Putamen (tissue), 1 donor: ENCODE measurements at regions not wholly inside any gene's neighbourhood (a gene's known extent, or its start where the extent isn't known, plus 50 kb on each side); places are given as distances from the start of the nearest gene placed in this dataset.

Experiments
- DNase-seq: peaks from one replicate; pipeline ENCODE4 v3.0.0-alpha.2; 2016; ENCODE audit warnings: low spot score

DNA sequence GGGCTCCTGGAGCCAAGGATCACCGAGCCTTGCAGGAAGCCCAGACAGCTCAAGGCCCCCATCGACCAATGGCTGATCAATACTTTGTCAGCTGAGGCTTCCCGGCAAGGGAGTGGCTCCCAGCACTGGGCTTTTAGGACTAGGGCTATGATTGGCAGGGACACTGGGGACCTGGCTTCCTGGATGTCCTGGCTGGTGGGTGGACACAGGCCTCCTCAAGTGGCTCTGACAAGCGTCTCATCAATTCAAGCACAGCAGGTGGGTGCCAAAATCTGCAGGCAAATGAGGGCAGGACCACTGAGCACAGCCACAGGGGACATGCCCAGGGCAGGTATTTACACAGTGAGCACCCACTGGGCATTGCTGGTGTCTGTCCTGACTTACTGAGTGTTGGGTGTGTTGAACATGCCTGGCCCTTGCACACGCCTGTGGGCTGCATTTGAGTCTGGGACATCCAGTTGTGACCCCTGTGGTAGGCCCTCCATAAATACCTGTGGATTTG, 420.1 kb upstream of the SULF2 start:
- no peak for DNase-seq

DNA sequence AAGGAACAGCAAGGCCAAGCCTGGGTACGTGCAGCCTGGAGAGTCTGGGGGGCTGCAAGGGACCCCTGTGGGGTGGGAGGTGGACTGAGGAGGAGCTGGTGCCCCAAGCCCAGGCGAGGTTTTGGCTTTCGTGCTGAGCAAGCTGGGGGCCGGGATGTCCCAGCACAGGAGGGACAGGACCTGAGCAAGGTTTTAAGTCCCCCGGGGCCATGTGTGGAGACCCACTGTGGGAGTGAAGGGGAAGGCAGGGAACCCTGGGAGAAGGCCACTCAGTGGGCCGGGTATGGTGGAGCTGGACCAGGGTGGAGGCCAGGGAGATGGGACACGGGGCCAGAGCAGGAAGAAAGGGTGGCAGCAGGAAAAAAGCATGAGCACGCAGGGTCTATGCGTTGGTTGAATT, 419.2 kb upstream of the SULF2 start:
- DNase-seq, result no peak

DNA sequence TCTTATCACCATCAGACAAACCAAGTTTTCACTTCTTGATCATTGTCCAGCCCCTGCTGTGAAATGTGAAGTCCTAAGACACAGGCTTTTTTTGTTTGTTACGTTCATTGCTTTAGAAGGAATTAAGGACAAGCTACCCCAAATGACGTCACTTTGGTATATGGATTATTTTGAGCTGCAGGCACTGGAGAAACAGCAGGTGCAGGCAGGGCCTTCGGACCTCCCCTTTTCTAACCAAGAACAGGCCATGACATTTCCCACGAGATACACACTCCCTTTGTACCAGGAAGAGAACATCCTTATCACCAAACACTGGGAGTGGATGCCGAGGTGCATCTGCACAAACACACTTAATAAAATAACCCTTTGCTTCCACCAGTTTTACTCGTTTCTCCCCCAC, 418.0 kb upstream of the SULF2 start:
- DNase-seq, result no peak

DNA sequence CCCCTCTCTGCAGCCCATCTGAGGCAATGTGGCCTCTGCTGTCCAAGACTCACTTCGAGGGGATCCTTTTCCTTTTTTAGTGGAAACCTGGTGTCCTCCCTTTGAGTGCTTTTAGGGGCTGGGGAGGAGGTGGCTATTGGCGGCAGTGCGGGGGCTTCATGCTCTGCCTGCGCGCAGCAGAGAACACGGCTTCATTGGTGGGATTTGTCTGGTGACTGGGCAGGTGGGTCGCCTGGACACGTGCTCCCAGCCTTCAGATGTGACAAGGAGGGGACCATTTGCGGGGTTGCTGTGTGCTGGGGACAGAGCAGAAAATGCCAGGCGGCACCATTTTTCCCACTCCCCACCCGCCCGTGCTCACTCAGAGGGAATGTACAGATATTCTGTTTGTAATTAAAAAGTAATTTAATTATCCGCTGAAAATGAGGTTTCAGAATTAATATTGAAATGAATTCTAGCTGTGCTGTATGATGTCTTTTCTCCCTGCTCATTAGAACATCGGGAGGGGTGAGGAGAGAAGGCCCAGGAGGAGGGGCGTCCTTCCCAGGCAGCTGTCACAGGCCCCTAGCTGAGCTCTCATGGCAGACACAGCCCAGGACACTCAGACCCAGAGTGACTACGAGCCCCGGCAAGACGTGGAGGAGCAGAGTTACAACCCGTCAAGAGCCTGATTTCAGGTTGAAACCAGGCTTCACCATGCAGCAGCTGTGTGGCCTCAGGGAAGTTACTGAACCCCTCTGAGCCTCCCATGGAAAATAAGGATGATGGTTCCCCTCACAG, 417.2 kb upstream of the SULF2 start:
- DNase-seq, result no peak

DNA sequence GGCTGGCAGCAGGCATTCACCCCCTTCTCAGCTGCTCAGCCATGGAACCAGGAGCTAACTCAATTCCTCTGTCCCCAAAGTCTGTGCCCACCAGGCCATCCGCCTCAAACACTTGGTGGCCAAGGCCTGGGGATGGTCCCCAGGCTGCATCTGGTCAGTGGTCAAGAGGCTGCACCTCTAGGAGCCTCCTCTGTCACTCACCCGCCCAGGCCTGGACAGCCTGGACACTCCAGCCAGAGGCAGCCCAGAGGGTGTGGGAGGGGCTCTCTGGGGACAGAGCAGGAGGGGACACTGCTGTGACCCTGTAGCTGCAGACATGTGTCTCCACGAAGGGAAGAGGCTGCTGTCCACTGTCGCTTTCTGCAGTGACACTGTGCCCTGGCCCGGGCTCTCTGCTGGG, 416.6 kb upstream of the SULF2 start:
- DNase-seq, result no peak

DNA sequence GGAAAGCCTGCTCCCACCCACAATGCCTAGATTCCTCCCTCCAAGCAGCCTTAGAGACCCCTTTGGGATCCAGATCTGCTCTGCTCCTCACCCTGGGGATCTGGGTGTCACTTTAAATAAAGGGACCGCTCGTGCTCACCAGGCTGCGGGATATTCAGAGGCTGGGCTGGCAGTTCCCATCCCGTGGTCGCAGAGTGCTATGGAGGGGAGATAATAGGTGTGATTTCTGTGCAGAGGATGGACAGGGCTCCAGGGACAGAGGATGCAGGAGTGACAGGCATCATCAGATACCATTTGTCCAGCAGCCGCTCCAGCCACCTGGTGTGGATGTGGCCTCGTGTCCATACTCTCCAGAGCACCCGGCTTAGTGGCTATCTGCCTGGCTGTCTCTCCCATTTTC, 415.9 kb upstream of the SULF2 start:
- no peak for DNase-seq

DNA sequence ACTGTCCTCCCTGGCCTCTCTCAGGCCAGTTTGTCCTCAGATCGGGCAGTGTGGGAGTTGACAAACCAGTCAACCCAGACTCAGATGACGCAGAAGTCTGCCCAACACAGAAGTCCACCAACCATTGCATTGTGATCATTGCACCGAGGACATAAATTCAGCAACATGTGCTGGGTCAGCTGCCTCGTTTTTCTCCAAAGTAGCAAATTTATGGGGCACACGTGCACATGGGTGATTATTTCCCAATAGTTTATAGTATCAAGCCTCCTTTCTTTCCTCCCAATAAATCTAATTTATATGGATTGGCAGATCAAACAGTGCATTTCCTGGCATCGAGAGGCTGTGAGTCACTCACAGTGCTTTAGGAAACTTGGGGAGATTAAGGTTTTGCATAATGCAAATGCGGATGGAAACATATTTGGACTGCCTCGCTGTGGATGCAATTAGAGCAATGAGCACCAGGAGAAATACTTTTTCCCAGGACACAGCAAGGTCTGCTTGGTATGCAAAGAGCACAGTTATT, 413.7 kb upstream of the SULF2 start:
- DNase-seq, result no peak

DNA sequence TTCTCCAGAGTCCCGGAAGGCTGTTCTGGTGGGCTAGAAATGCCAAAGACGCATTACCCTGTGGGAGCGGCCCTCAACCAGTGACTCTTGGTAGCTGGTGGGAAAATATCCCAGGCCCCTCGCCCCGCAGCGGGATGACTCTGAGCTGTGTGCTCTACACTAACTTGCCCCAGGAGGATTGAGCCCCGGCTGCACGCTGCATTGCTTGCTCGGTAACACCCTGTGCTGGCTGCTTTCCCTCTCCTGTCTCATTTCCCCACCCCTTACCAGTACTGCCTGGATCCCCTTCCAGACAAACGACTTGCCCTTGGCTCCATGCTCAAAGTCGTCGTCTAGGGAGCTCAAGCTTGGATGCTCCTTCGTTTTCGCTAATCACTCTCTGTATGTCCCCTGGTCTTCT, 411.8 kb upstream of the SULF2 start:
- DNase-seq, result no peak

DNA sequence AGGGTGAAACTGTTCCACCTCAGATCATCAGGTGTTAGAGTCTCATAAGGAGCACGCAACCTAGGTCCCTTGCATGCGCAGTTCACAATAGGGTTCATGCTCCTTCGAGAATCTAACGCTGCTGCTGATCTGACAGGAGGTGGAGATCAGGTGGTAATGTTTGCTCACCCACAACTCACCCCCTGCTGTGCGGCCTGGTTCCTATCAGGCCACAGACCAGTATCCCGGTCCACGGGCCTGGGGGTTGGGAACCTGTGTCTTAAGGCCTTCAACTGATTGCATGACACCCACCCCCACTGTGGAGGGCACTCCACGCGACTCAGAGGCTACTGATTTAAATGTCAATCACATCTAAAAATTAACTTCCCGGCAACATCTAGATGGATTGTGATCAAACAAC, 411.2 kb upstream of the SULF2 start:
- DNase-seq, result no peak

DNA sequence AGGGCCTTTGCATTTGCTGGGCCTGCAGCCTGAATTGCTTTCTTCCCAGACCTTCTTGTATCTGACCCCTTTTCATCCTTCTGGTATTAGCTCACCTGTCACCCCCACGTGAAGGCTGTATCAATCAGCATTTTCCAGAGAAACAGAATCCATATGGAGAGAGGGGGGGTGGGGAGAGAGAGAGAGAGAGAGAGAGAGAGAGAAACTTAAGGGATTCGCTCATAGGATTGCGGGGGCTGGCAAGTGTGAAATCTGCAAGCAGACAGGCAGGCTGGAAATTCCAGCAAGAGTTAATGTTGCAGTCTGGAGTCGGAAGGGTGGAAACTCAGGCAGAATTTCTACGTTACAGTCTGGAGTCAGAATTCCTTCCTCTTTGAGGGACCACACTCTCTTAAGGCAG, 410.7 kb upstream of the SULF2 start:
- no peak for DNase-seq

DNA sequence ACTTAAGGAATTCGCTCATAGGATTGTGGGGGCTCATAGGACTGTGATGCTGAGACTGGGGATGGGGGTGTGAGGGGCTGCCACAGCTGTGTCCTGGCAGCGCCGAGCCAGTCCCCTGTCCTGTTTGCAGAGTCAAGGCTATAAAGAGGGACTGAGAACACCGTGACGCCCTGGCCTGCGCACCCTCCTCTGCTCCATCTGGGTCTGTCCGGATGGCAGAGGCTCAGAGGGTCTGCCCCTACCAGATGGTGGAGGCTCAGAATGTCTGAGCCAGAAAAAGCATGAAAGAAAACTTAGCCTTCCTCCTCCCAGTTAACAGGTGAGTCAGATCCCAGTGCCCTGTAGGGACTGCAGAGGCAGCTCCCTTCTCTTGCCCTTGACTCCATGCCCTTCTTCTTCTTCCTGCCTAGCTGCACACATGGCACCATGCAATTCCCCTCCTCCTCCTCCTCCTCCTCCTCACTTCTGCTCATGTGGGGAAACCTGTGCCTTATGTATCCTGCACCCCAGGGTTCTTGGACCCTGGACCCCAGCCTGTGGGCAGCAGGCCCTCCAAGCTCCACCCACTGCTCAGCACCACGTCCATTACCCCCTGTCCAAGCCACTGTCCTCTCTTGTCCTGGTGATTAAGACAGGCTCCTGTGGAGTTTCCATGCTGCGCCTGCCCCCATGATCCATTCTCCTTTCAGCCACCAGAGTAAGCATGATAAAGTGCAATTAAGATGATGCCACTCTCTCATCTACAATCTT, 410.0 kb upstream of the SULF2 start:
- DNase-seq, result no peak

DNA sequence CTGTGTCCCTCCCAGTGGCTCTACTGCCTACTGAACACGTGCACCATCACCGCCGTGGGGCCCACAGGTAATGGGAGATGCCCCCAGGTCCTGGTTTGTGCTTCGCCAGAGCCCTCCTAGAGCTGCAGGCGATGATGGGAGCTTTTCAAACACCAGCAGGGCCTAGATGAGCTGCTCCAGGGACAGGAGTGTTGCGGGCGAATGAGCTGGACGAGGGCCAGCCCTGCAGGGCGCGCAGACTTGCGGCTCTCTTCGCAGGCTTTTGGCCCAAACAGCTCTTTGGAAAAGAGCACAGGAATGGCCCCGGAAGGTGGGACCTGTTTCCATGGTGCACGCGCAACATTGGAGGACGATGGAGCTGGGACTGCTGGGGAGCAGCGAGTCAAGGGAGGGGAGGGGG, 409.3 kb upstream of the SULF2 start:
- DNase-seq, result no peak

DNA sequence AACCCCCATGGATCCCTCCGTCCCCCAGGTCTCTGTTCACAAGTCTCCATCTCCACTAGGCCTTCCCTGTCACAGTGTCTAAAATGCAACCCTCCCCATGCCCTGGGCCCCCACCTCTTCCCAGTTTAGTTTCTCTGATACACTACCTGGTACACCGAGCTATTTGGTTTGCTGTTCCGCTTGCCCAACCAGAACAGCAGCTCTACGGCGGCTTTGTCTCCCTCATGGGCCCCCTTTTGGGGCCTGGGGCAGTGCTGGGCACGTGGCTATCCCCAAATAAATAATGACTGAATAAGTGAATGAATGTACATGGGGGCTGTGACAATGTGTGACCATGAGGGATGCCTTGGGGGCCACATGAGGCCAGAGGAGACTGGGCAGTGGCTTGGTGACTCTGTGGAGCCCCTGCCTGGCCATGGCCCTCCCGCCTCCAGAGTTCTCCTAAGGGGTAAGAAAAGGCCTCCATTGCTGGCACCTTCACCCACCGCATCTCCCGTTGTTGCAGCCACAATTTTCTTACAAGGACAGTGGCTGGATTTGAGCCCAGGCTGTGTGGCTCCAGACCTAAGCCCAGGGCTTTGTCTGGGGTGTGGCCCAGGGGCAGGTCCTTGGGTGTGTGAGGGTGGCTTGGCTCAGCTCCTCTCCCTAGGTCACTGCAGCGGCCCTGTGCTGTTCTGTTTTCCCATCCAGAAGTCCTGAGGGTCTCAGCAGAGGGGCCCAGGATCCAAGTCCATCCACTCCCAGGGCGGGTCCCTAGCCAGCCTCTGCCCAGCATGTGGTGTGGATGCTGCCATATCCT, 408.5 kb upstream of the SULF2 start:
- DNase-seq, result no peak

DNA sequence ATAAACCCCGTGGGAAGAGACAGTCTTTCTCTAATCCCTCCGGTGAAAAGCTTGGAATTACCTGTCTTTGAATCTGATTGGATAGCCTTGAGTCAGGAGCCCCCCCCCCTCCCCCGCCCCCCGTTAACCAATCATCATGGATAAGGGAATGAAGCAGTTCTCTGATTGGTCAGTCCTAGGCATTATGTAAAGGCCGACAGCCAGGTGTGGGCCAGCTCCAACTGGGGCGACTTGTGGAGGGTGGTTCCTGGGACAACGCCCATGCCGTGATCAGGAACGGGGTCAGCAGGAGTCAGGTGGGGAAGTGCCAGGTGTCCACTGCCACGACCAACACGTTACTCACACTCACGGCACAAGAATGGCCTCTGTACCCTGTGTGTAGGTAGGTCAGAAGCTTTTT, 406.8 kb upstream of the SULF2 start:
- DNase-seq, result no peak

DNA sequence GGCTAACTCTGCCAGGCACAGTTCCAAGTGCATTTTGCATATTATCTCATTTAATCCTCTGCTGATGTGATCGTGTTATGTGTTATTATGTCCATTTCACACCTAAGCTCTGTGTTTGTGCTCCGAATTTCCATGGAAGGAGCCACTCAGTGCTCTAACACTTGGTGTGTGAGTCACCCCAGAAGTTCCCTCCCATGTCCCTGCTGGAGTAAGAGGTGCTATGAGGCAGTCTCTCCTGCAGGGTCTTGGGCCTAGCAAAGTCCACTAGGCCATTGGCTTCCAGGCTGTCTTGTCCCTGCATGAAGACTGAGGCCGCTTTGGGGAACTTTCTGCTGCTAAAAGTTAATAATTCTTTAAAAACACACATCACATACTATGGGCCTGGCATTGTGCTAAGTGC, 405.9 kb upstream of the SULF2 start:
- DNase-seq, result no peak

DNA sequence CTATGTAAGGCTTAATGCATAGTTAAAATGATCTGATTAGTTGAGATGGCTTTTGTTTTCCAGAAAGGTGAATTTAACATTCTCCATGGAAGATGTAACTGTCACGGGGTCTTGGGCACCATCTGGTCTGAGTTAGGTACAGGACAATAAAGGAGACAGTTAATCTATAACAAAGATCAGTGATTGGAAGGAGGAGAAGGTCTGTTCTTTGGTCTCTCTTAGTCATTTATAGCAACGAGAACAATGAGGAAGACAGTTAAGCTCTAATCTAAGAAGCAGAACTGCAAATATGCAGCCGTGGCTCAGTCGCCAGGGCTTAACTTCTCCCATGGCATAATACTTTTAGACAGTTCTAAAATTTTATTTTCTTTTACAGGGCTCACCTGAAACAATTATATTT, 405.5 kb upstream of the SULF2 start:
- no peak for DNase-seq

DNA sequence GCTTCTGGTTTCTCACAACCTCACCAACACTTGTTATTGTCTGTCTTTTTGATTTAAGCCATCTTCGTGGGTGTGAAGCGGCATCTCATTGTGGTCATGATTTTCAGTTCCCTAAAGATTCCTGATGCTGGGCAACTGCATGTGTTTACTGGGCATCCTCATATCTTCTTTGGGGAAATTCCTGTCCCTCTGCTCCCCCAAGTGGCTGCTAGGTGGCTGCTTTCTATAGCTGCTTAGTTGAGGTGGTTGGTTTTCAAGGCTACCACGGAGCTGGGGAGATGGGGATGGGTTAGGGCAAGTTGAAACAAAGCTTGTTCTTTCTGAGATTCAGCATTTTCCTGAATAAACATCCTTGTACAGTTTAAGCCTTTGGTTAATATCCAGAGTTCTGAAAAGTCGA, 403.9 kb upstream of the SULF2 start:
- no peak for DNase-seq

DNA sequence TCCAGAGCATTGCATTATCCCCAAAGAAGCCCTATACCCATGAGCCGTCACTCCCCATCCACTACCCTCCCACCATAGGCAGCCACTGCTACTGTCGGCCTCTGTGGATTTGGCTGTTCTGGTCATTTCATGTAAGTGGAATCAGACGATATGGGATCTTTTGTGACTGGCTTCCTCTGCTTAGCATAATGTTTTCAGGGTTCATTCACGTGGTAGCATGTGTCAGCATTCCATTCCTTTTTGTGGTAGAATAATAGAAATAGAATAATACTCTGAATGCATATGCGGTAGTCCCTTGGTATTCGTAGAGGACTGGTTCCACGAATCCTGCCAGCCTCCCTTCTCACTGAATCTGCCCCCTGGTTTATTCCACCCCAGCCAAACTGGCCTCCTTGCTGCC, 402.6 kb upstream of the SULF2 start:
- DNase-seq, result no peak

DNA sequence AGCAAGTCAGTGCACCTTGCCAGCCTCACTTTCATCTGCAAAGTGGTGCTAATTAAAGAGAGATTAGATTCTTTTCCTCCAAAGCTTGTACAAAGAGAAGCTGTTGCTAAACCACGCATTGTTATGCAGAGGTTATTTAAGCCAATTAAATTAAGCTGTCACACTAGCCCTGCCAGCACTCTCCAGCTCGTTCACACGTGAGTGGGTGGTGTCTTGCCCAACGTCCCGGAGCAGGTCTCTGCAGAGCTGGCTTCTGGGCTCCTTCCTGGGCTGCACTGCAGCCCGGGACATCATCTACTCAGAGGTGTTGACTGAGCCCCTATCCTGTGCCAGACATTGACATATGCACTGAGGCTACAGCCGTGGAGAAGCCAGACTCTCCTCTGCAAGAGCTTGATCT, 401.6 kb upstream of the SULF2 start:
- DNase-seq, result no peak

DNA sequence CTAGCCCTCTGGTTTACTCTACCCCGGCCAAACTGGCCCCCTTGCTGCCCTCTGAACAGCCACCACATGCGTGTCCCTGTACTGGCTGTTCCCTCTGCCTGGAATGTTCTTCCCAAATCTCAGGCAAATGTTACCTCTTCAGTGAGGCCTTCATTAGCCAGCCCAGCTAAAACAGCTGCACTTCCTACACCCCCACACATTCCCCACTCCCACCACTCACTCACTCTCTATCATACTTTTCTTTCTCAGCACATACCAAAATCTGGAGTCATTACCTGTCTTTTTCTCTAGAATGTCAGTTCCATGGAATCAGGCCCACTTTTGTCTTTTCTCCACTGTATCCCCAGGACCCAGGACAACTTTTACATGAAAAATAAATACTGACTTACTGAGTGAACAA, 401.2 kb upstream of the SULF2 start:
- no peak for DNase-seq

DNA sequence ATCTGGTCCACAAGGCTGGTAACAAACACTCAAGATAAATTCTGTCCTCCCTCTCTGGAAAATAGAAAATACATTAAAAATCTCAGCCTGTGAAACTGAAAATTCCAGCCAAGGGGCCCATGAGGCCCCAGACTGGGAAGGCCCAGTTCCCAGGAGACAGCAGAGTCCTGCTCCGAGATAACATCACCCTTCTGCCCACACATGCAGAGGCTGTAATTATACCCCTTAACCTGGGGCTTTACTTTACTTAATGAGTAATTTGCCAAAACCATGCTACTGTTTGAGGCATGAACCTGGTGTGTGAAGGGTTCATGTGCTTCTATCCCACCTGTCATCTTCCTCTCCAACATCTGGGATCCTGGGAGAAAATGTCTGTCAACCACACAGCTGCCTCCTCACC, 398.9 kb upstream of the SULF2 start:
- no peak for DNase-seq

DNA sequence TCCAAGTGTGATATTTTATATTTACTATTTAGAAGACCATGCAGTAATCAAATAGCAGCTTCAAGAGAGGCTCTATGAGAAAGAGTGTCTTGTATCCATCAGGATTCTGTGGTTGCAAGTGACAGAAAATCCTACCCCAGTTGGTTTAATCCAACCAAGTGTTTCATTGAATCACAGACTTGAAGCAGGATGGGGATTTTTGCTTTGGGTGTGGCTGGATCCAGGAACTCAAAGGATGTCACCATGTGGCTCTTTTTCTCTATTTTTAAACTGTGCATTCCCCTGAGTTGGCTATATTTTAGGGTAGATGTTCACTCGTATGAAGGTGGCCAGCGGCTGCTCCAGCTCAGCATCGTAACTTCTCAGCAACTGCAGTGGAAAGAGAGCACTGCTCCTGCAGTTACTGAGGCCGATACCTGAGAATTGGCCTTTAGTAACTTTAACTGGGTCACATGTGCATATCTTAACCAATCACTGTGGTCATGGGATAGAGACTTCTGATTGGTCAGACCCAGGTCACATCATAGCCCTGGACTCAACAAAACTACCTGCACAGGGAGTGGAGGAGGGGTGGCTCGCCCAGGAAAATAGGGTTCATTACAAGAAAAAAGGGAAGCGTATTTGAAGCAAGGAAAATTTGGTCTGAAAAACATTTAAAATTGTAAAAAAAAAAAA, 396.1 kb upstream of the SULF2 start:
- no peak for DNase-seq
